HUES6 (cell line): ENCODE measurements at regions not wholly inside any gene's neighbourhood (a gene's known extent, or its start where the extent isn't known, plus 50 kb on each side); places are given as distances from the start of the nearest gene placed in this dataset.

ENCODE experiments used
- H3K27ac ChIP-seq: 2 replicates; pipeline ENCODE4 v1.7.0; 2013; ENCODE audit warnings: low read depth, mild to moderate bottlenecking, low read length, inconsistent platforms
- H3K27me3 ChIP-seq: 2 replicates; pipeline ENCODE4 v1.6.1; 2013; ENCODE audit warnings: low read length; ENCODE audit not compliant: control insufficient read depth, insufficient read depth
- H3K36me3 ChIP-seq: 2 replicates; pipeline ENCODE4 v1.6.1; 2013; ENCODE audit warnings: low read length; ENCODE audit not compliant: control insufficient read depth, insufficient read depth
- H3K4me1 ChIP-seq: 2 replicates; pipeline ENCODE4 v1.6.1; 2013; ENCODE audit warnings: low read length; ENCODE audit not compliant: control insufficient read depth, insufficient read depth
- H3K4me3 ChIP-seq: 2 replicates; pipeline ENCODE4 v1.5.1; 2013; ENCODE audit warnings: low read depth, low read length
- H3K9ac ChIP-seq: one replicate; pipeline ENCODE4 v1.6.1; 2013; ENCODE audit warnings: mild to moderate bottlenecking, low read length
- H3K9me3 ChIP-seq: 2 replicates; pipeline ENCODE4 v1.6.1; 2013; ENCODE audit warnings: low read depth, low read length; ENCODE audit not compliant: control insufficient read depth, insufficient read depth

- H3K9me3 ChIP-seq, result no peaks in the 10 kb centered on the region
Observed at GRCh38 chr10:59108886-59109288, 67.6 kb upstream of the PHYHIPL start.

DNA sequence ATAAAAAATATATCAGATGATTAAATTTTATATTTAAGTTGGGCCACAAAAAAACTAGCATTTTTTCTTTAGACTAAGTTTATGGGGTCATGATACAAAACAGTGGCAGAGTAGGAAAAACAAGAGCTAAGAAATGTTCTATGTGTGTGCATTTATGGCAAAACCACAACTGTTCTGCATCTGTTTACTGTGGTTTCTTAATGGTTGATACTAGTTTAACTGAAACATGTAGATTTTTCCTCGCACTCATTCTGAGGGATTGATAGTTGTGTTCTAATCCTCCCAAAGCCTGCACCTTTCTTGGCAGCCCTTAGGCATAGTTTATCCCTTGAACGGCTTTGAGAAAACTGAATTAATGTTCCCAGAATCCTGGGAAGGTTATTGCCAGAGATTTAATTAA, 66.6 kb upstream of the PHYHIPL start:
- Histone ChIP-seq H3K4me1 (no peaks in the 10 kb centered on the region), H3K9me3 (no peaks in the 10 kb centered on the region), H3K36me3 (no peaks in the 10 kb centered on the region), H3K27me3 (no peaks in the 10 kb centered on the region), H3K9ac (no peak overlapping the region), H3K4me3 (no peak overlapping the region), H3K27ac (no peak overlapping the region)

More at GRCh38 chr10:59108886-59109288, 67.6 kb upstream of the PHYHIPL start:
- Histone ChIP-seq H3K27me3 (no peaks in the 10 kb centered on the region), H3K4me1 (no peaks in the 10 kb centered on the region), H3K36me3 (no peaks in the 10 kb centered on the region), H3K4me3 (no peak overlapping the region), H3K27ac (no peak overlapping the region), H3K9ac (no peak overlapping the region)

DNA sequence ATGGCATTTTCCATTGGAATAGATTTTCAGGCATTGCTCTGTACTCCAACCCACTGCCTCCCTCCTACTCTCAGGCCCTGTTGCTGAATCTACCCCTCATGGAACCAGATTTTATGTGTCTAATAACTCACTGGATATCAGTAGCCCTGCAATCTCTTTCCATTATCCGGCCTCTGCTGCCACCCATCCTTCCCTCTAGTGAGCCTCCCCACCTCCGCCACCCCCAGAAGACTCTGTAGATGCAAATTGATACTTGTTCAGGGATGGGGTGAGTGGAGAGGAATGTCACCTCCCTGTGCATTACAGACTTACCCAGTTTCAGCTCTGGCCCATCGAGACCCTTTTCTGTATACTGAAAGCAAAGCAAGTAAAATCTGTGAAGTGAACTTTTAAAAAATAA, 52.3 kb upstream of the PHYHIPL start:
- H3K4me3 ChIP-seq, result no peak overlapping the region
- H3K9me3 ChIP-seq, result no peaks in the 10 kb centered on the region
- no peaks in the 10 kb centered on the region for H3K36me3 ChIP-seq
- H3K4me1 ChIP-seq, result no peaks in the 10 kb centered on the region
- no peaks in the 10 kb centered on the region for H3K27me3 ChIP-seq
- H3K9ac ChIP-seq, result no peak overlapping the region
- H3K27ac ChIP-seq, result no peak overlapping the region

- Histone ChIP-seq H3K27ac (no peak overlapping the region), H3K4me3 (no peak overlapping the region), H3K4me1 (no peaks in the 10 kb centered on the region), H3K9ac (no peak overlapping the region), H3K36me3 (no peaks in the 10 kb centered on the region), H3K9me3 (no peaks in the 10 kb centered on the region), H3K27me3 (no peaks in the 10 kb centered on the region)
Observed at GRCh38 chr10:59125666-59126065, 50.8 kb upstream of the PHYHIPL start.

- H3K9me3 ChIP-seq, result no peaks in the 10 kb centered on the region
- H3K27me3 ChIP-seq, result no peaks in the 10 kb centered on the region
- no peak overlapping the region for H3K9ac ChIP-seq
- no peaks in the 10 kb centered on the region for H3K36me3 ChIP-seq
- H3K4me1 ChIP-seq, result no peaks in the 10 kb centered on the region
- H3K4me3 ChIP-seq, result no peak overlapping the region
- no peak overlapping the region for H3K27ac ChIP-seq
Observed at GRCh38 chr10:59126261-59126660, 50.2 kb upstream of the PHYHIPL start.
